Endothelial cell of umbilical vein (primary cell): ENCODE measurements at regions not wholly inside any gene's neighbourhood (a gene's known extent, or its start where the extent isn't known, plus 50 kb on each side); places are given as distances from the start of the nearest gene placed in this dataset.

Source experiments
- BruUV-seq: library from RNA; stranded (reverse); fragments of 400-500 nt; replicated peaks from 2 replicates; lab custom pipeline; 2021; lab: Mats Ljungman, UMichigan
- CTCF ChIA-PET: fragments of 300-600, 350-600 bp; sonication (Branson Sonifier 250); formaldehyde crosslinking; loops from one replicate; lab custom pipeline; 2021; ENCODE audit warnings: antibody characterized with exemption, inconsistent platforms; lab: Charles Lee
- POLR2A ChIA-PET: fragments of 300-600, 350-600 bp; sonication (Branson Sonifier 250); formaldehyde crosslinking; loops from one replicate; lab custom pipeline; 2021; ENCODE audit warnings: antibody characterized with exemption, inconsistent platforms; lab: Charles Lee
- DNase-seq: peaks from one replicate; pipeline ENCODE4 v3.0.0-alpha.2; 2011; ENCODE audit warnings: low read depth, low spot score
- FAIRE-seq: peaks from 2 replicates; lab custom pipeline; 2011; peaks lifted over from hg19 to GRCh38; lab: Jason Lieb, UNC
- H2AFZ ChIP-seq: 2 replicates; pipeline ENCODE4 v1.6.0; 2012; ENCODE audit warnings: low read depth, low read length, control low read depth, inconsistent platforms
- H3K27ac ChIP-seq: 2 replicates; pipeline ENCODE4 v1.5.1; 2011; ENCODE audit warnings: low read depth, mild to moderate bottlenecking, control low read depth, low read length, moderate library complexity; ENCODE audit not compliant: insufficient read depth
- H3K27me3 ChIP-seq, 2 experiments: 2 replicates each; pipeline versions ENCODE4 v1.6.0 to v1.6.1; 2011; ENCODE audit warnings: low read length in 2 of 2, mixed read lengths in 1 of 2; ENCODE audit not compliant: control insufficient read depth in 2 of 2, insufficient read depth in 2 of 2
- H3K36me3 ChIP-seq, 2 experiments: 2 replicates in 1 of 2; 3 replicates in 1 of 2; pipeline ENCODE4 v1.5.1; 2011; ENCODE audit warnings: low read length in 2 of 2, mild to moderate bottlenecking in 1 of 2, moderate library complexity in 1 of 2; ENCODE audit not compliant: control insufficient read depth in 2 of 2, insufficient read depth in 2 of 2; ENCODE audit errors: extremely low read depth in 1 of 2
- H3K4me1 ChIP-seq: 3 replicates; pipeline ENCODE4 v1.5.1; 2011; ENCODE audit warnings: mild to moderate bottlenecking, low read length; ENCODE audit not compliant: control insufficient read depth, insufficient read depth; ENCODE audit errors: extremely low read depth
- H3K4me2 ChIP-seq: 2 replicates; pipeline ENCODE4 v1.6.1; 2011; ENCODE audit warnings: low read length, control low read depth, mixed read lengths; ENCODE audit not compliant: insufficient read depth
- H3K4me3 ChIP-seq, 3 experiments: fragments of 200-600 bp in 1 of 3; sonication (generic), shearing (Covaris generic) in 1 of 3; replicated peaks in 1 of 3; 2 replicates each; pipeline ENCODE4 v1.5.1; 2011 to 2016; ENCODE audit warnings: control low read depth in 3 of 3, low read length in 3 of 3, mild to moderate bottlenecking in 2 of 3, inconsistent platforms in 1 of 3, low read depth in 1 of 3, moderate library complexity in 1 of 3; ENCODE audit not compliant: insufficient read depth in 1 of 3
- H3K79me2 ChIP-seq: 2 replicates; pipeline ENCODE4 v1.6.0; 2012; ENCODE audit warnings: low read length, inconsistent platforms; ENCODE audit not compliant: control insufficient read depth, insufficient read depth
- H3K9ac ChIP-seq: replicated peaks from 2 replicates; pipeline ENCODE3; 2011; ENCODE audit warnings: low read length, control low read depth; ENCODE audit not compliant: insufficient read depth; ENCODE audit errors: extremely low read depth
- H3K9me1 ChIP-seq: replicated peaks from 3 replicates; pipeline ENCODE4 v1.6.0; 2011; ENCODE audit warnings: mild to moderate bottlenecking, low read length; ENCODE audit not compliant: control insufficient read depth, insufficient read depth; ENCODE audit errors: extremely low read depth
- H3K9me3 ChIP-seq: replicated peaks from 2 replicates; pipeline ENCODE4 v1.5.1; 2012; ENCODE audit warnings: low read length, inconsistent platforms; ENCODE audit not compliant: control insufficient read depth, insufficient read depth
- H4K20me1 ChIP-seq: replicated peaks from 2 replicates; pipeline ENCODE3; 2011; ENCODE audit warnings: mild to moderate bottlenecking, low read length; ENCODE audit not compliant: control insufficient read depth, insufficient read depth; ENCODE audit errors: extremely low read depth
- CTCF ChIP-seq, 2 donors: IDR thresholded peaks; 1 replicate in 1 of 2; 2 replicates in 1 of 2; pipeline ENCODE4 v1.5.1; 2011; ENCODE audit warnings: low read length in 2 of 2, mild to moderate bottlenecking in 2 of 2, moderate library complexity in 2 of 2, control low read depth in 1 of 2, inconsistent platforms in 1 of 2, low read depth in 1 of 2; ENCODE audit not compliant: insufficient read depth in 1 of 2; ENCODE audit errors: extremely low read depth in 1 of 2
- EZH2 ChIP-seq: IDR thresholded peaks from 2 replicates; pipeline ENCODE4 v1.6.1; 2012; ENCODE audit warnings: borderline replicate concordance, low read depth, mild to moderate bottlenecking, moderate library complexity, low read length, inconsistent platforms; ENCODE audit not compliant: severe bottlenecking
- FOS ChIP-seq: IDR thresholded peaks from 2 replicates; pipeline ENCODE4 v1.6.1; 2011; ENCODE audit warnings: mild to moderate bottlenecking, low read length, moderate library complexity, borderline replicate concordance; ENCODE audit not compliant: insufficient read depth
- GATA2 ChIP-seq: IDR thresholded peaks from 2 replicates; pipeline ENCODE4 v1.7.0; 2011; ENCODE audit warnings: low read depth, mild to moderate bottlenecking, moderate library complexity, mixed read lengths, low read length; ENCODE audit not compliant: insufficient read length, insufficient read depth
- JUN ChIP-seq: IDR thresholded peaks from 2 replicates; pipeline ENCODE4 v1.6.1; 2011; ENCODE audit warnings: borderline replicate concordance, low read depth; ENCODE audit not compliant: insufficient read length, insufficient read depth
- MAX ChIP-seq: IDR thresholded peaks from 2 replicates; pipeline ENCODE4 v1.6.1; 2011; ENCODE audit not compliant: insufficient read depth, insufficient read length
- MYC ChIP-seq: IDR thresholded peaks from one replicate; pipeline ENCODE4 v1.6.1; 2011; ENCODE audit warnings: mild to moderate bottlenecking, low read depth, low read length
- POLR2A ChIP-seq: IDR thresholded peaks from 2 replicates; pipeline ENCODE4 v1.6.1; 2012; ENCODE audit warnings: low read depth, mild to moderate bottlenecking, control low read depth, low read length
- POLR2AphosphoS5 ChIP-seq: IDR thresholded peaks from 2 replicates; pipeline ENCODE4 v1.6.1; 2012; ENCODE audit warnings: low read depth, mild to moderate bottlenecking, control low read depth, low read length, moderate library complexity; ENCODE audit not compliant: insufficient read depth
- dilution Hi-C: fragments of 300-500 bp; cut with MboI; formaldehyde crosslinking; loops from one replicate; pipeline ENCODE4 v1.15.0; 2019; ENCODE audit warnings: low sequenced_read_pairs; ENCODE audit not compliant: extremely low pct_ligation_motif_present
- intact Hi-C: fragments of 100-400 bp; cut with micrococcal nuclease; formaldehyde crosslinking; loops from one replicate; pipeline ENCODE4 v1.10.0; 2022

GRCh38 chr5:85466423-85466822 lies 1081.7 kb upstream of the EDIL3 start:
- Histone ChIP-seq H3K79me2 (no peaks in the 10 kb centered on the region), H3K4me2 (no peak overlapping the region), H3K9me1 (no peaks in the 10 kb centered on the region), H3K9ac (no peak overlapping the region), H3K27ac (no peak overlapping the region), H3K4me3 (no peak overlapping the region), H3K27me3 (no peaks in the 10 kb centered on the region), H2AFZ (no peak overlapping the region), H3K9me3 (no peaks in the 10 kb centered on the region), H4K20me1 (no peaks in the 10 kb centered on the region), H3K36me3 (no peaks in the 10 kb centered on the region), H3K4me1 (no peaks in the 10 kb centered on the region)
- ChIA-PET POLR2A (no interaction called here), CTCF (no interaction called here)
- intact Hi-C loops (no loop called here), dilution Hi-C loops (no loop called here)
- no peak for TF ChIP-seq FOS
- TF ChIP-seq EZH2, result no peak
- TF ChIP-seq CTCF (IDR thresholded peaks at IDR 0.05; ENCODE audit: extremely low read depth in 1 of 2, insufficient read depth in 1 of 2, low read depth in 1 of 2, low read length in 2 of 2), result no peak
- TF ChIP-seq POLR2A, result no peak
- TF ChIP-seq JUN, result no peak
- no peak for TF ChIP-seq MAX
- no peak for TF ChIP-seq MYC
- TF ChIP-seq GATA2, result no peak
- no peak for TF ChIP-seq POLR2AphosphoS5
- BruUV-seq, result no TSS peak
- DNase-seq, result no peak
- FAIRE-seq, result no peak
